Fibroblast of pulmonary artery (primary cell): ENCODE measurements at regions not wholly inside any gene's neighbourhood (a gene's known extent, or its start where the extent isn't known, plus 50 kb on each side); places are given as distances from the start of the nearest gene placed in this dataset.

Source experiments
- DNase-seq: peaks from one replicate; pipeline ENCODE4 v3.0.0-alpha.2; 2010; ENCODE audit warnings: low read depth
- H3K4me3 ChIP-seq: replicated peaks from 2 replicates; pipeline ENCODE4 v1.5.1; 2011; ENCODE audit warnings: low read depth, mild to moderate bottlenecking, control low read depth, low read length, moderate library complexity
- CTCF ChIP-seq: IDR thresholded peaks from 2 replicates; pipeline ENCODE4 v1.5.1; 2011; ENCODE audit warnings: mild to moderate bottlenecking, control low read depth, low read length, inconsistent platforms; ENCODE audit errors: missing control alignments

GRCh38 chr14:101132051-101132571 lies 228.6 kb upstream of the RTL1 start:
- H3K4me3 ChIP-seq: no peak overlapping the region
- TF ChIP-seq CTCF: no peak
- no peak for DNase-seq

GRCh38 chr14:101132588-101132987 lies 229.1 kb upstream of the RTL1 start:
- DNase-seq: no peak
- no peak overlapping the region for H3K4me3 ChIP-seq
- TF ChIP-seq CTCF: no peak

GRCh38 chr14:101133068-101133467 lies 229.5 kb upstream of the RTL1 start:
- no peak overlapping the region for H3K4me3 ChIP-seq
- no peak for TF ChIP-seq CTCF
- no peak for DNase-seq

GRCh38 chr14:101134161-101134631 lies 230.7 kb upstream of the RTL1 start:
- H3K4me3 ChIP-seq: no peak overlapping the region
- TF ChIP-seq CTCF: no peak
- no peak for DNase-seq

- H3K4me3 ChIP-seq: no peak overlapping the region
- no peak for DNase-seq
- TF ChIP-seq CTCF: no peak
Observed at GRCh38 chr14:101134851-101135433, 231.4 kb upstream of the RTL1 start.

GRCh38 chr14:101135796-101136742 lies 232.5 kb upstream of the RTL1 start:
- no peak overlapping the region for H3K4me3 ChIP-seq
- no peak for TF ChIP-seq CTCF
- no peak for DNase-seq
